RPMI7951 (cell line): ENCODE measurements at regions not wholly inside any gene's neighbourhood (a gene's known extent, or its start where the extent isn't known, plus 50 kb on each side); places are given as distances from the start of the nearest gene placed in this dataset.

ENCODE experiments used
- DNase-seq: peaks from one replicate; pipeline ENCODE4 v3.0.0-alpha.2; 2012; ENCODE audit warnings: low read depth

- no peak for DNase-seq
Observed at GRCh38 chr5:67272453-67273130, 76.0 kb upstream of the CD180 start.

GRCh38 chr5:67268231-67269021 lies 71.8 kb upstream of the CD180 start:
- DNase-seq, result peak; percentile 98

GRCh38 chr5:67267512-67268216 lies 71.1 kb upstream of the CD180 start:
- peak; percentile 50 for DNase-seq

GRCh38 chr5:67266654-67267350 lies 70.2 kb upstream of the CD180 start:
- no peak for DNase-seq

GRCh38 chr5:67265951-67266350 lies 69.4 kb upstream of the CD180 start:
- DNase-seq, result no peak

- no peak for DNase-seq
Observed at GRCh38 chr5:67263656-67264408, 67.2 kb upstream of the CD180 start.

- DNase-seq, result no peak
Observed at GRCh38 chr5:67262956-67263355, 66.4 kb upstream of the CD180 start.

GRCh38 chr5:67262206-67262605 lies 65.6 kb upstream of the CD180 start:
- no peak for DNase-seq

- no peak for DNase-seq
Observed at GRCh38 chr5:67259548-67260215, 63.1 kb upstream of the CD180 start.

- DNase-seq, result no peak
Observed at GRCh38 chr5:67257500-67257899, 60.9 kb upstream of the CD180 start.

GRCh38 chr5:67257077-67257476 lies 60.5 kb upstream of the CD180 start:
- DNase-seq, result no peak

GRCh38 chr5:67255881-67256280 lies 59.3 kb upstream of the CD180 start:
- DNase-seq, result no peak

- no peak for DNase-seq
Observed at GRCh38 chr5:67253911-67254310, 57.3 kb upstream of the CD180 start.

- peak; percentile 48 for DNase-seq
Observed at GRCh38 chr5:67249590-67249895, 52.9 kb upstream of the CD180 start.

GRCh38 chr5:67248703-67249589 lies 52.3 kb upstream of the CD180 start:
- peak; percentile 83 for DNase-seq

GRCh38 chr5:67246546-67247268 lies 50.1 kb upstream of the CD180 start:
- no peak for DNase-seq
